IMR-90 (cell line): ENCODE measurements at regions not wholly inside any gene's neighbourhood (a gene's known extent, or its start where the extent isn't known, plus 50 kb on each side); places are given as distances from the start of the nearest gene placed in this dataset.
A peak's percentile ranks its signal among the peaks of the same experiment; 100 is the strongest.

Experiments used
- BHLHE40 ChIP-seq: fragments of 150-350 bp; IDR thresholded peaks from 2 replicates; pipeline ENCODE4 v1.6.1; 2016; ENCODE audit warnings: mild to moderate bottlenecking, low read depth, low read length
- CEBPB ChIP-seq: IDR thresholded peaks from 2 replicates; pipeline ENCODE4 v1.6.1; 2012; ENCODE audit warnings: low read depth, low read length, improper control_type of control experiment
- CHD1 ChIP-seq: IDR thresholded peaks from 2 replicates; pipeline ENCODE4 v1.6.1; 2012; ENCODE audit warnings: low read depth, low read length, improper control_type of control experiment
- CTCF ChIP-seq: conservative IDR thresholded peaks from 2 replicates; pipeline ENCODE4 v1.5.1; 2012; ENCODE audit warnings: mild to moderate bottlenecking, low read depth, low read length, improper control_type of control experiment
- FOS ChIP-seq: fragments of 150-350 bp; IDR thresholded peaks from 2 replicates; pipeline ENCODE4 v1.6.1; 2016; ENCODE audit warnings: low read depth, low read length
- MAFK ChIP-seq: IDR thresholded peaks from 2 replicates; pipeline ENCODE4 v1.6.1; 2012; ENCODE audit warnings: low read depth, low read length, improper control_type of control experiment
- MAZ ChIP-seq: IDR thresholded peaks from 2 replicates; pipeline ENCODE4 v1.6.1; 2012; ENCODE audit warnings: low read depth, mild to moderate bottlenecking, low read length, improper control_type of control experiment, moderate library complexity, borderline replicate concordance
- MXI1 ChIP-seq: IDR thresholded peaks from 2 replicates; pipeline ENCODE4 v1.6.1; 2012; ENCODE audit warnings: low read depth, mild to moderate bottlenecking, low read length, moderate library complexity, borderline replicate concordance
- POLR2A ChIP-seq: IDR thresholded peaks from 2 replicates; pipeline ENCODE4 v1.6.1; 2012; ENCODE audit warnings: mild to moderate bottlenecking, low read depth, low read length
- RAD21 ChIP-seq: IDR thresholded peaks from 2 replicates; pipeline ENCODE4 v1.6.1; 2012; ENCODE audit warnings: low read length, improper control_type of control experiment
- RCOR1 ChIP-seq: IDR thresholded peaks from 2 replicates; pipeline ENCODE4 v1.6.1; 2012; ENCODE audit warnings: mild to moderate bottlenecking, low read length, improper control_type of control experiment; ENCODE audit not compliant: insufficient replicate concordance
- RFX5 ChIP-seq: IDR thresholded peaks from 2 replicates; pipeline ENCODE4 v1.8.0; 2012; ENCODE audit warnings: low read depth, mild to moderate bottlenecking, low read length, moderate library complexity
- SMC3 ChIP-seq: fragments of 150-350 bp; IDR thresholded peaks from 2 replicates; pipeline ENCODE4 v1.6.1; 2016; ENCODE audit warnings: low read depth, mild to moderate bottlenecking, antibody characterized with exemption, low read length, moderate library complexity
- USF2 ChIP-seq: fragments of 150-350 bp; IDR thresholded peaks from 2 replicates; pipeline ENCODE4 v1.6.1; 2017; ENCODE audit warnings: mild to moderate bottlenecking, antibody characterized with exemption, low read length, low read depth

GRCh38 chr3:21894459-21895340, 143.7 kb upstream of the ZNF385D start:
- no peak for TF ChIP-seq BHLHE40
- TF ChIP-seq CTCF: peak; percentile 65
- TF ChIP-seq CEBPB: no peak
- TF ChIP-seq CHD1: no peak
- no peak for TF ChIP-seq USF2
- no peak for TF ChIP-seq MAFK
- no peak for TF ChIP-seq FOS
- no peak for TF ChIP-seq POLR2A
- peak; percentile 74 for TF ChIP-seq RAD21
- peak; percentile 59 for TF ChIP-seq SMC3
- TF ChIP-seq RFX5: no peak
- no peak for TF ChIP-seq MAZ
- no peak for TF ChIP-seq MXI1
- TF ChIP-seq RCOR1: no peak
